Activated CD8-positive, alpha-beta T cell treated with anti-CD3 and anti-CD28 coated beads for 36 hours (primary cell): ENCODE measurements at regions not wholly inside any gene's neighbourhood (a gene's known extent, or its start where the extent isn't known, plus 50 kb on each side); places are given as distances from the start of the nearest gene placed in this dataset.

ENCODE experiments used
- ATAC-seq: fragments of 200-7000 bp; cut with Tn5 transposase; one replicate; pipeline ENCODE4 v1.10.0; 2021; ENCODE audit warnings: mild to moderate bottlenecking, moderate library complexity
- CTCF ChIA-PET: fragments of 350-600 bp; sonication (Branson Sonifier 250); formaldehyde crosslinking; loops from one replicate; lab custom pipeline; 2021; ENCODE audit warnings: antibody characterized with exemption; lab: Charles Lee
- POLR2A ChIA-PET: fragments of 350-600 bp; sonication (Branson Sonifier 250); formaldehyde crosslinking; loops from one replicate; lab custom pipeline; 2021; ENCODE audit warnings: antibody characterized with exemption; lab: Charles Lee
- DNase-seq: peaks from one replicate; pipeline ENCODE4 v3.0.0-alpha.2; 2020
- H3K27ac Mint-ChIP-seq: one replicate; pipeline ENCODE4 v1.8.0; 2021; ENCODE audit warnings: mild to moderate bottlenecking, mixed read lengths
- H3K27me3 Mint-ChIP-seq: one replicate; pipeline ENCODE4 v1.8.0; 2021; ENCODE audit warnings: mixed read lengths
- H3K36me3 Mint-ChIP-seq: one replicate; pipeline ENCODE4 v1.8.0; 2021; ENCODE audit warnings: low read depth, mixed read lengths
- H3K4me1 Mint-ChIP-seq: one replicate; pipeline ENCODE4 v1.8.0; 2021; ENCODE audit warnings: low read depth, mixed read lengths
- H3K4me3 Mint-ChIP-seq: one replicate; pipeline ENCODE4 v1.8.0; 2021; ENCODE audit warnings: mild to moderate bottlenecking, moderate library complexity, mixed read lengths
- H3K9me3 Mint-ChIP-seq: one replicate; pipeline ENCODE4 v1.8.0; 2021; ENCODE audit warnings: mixed read lengths
- intact Hi-C: fragments of 100-400 bp; cut with micrococcal nuclease; formaldehyde crosslinking; loops from one replicate; pipeline ENCODE4 v1.10.0; 2022
- TF ChIP-seq, protein P1 (sequence below): fragments of 200-600 bp; IDR thresholded peaks from one replicate; pipeline ENCODE4 v1.8.0; 2022; ENCODE audit warnings: antibody characterized with exemption, mild to moderate bottlenecking

DNA sequence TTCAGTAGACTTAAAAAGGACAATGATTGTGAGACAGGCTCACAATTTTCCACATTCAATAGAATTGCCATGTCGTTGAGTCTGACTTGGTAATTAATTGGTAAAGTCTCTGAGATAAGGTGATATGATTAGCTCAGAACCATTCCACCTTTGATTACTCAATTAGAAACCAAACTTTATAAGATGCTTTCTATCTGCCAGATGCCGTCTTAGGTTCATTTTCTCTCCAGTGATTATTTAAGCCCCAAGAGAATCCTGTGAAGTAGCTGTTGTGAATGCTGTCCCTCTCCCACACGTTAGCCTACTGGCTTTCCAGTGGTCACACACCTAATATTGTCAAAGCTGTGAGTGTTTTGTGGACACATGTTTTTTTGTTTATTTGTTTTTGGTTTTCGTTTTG is 528.9 kb upstream of the ZNF462 start:
- Mint-ChIP-seq H3K36me3 (no peaks in the 10 kb centered on the region), H3K4me3 (no peak overlapping the region), H3K4me1 (no peaks in the 10 kb centered on the region), H3K27ac (no peak overlapping the region), H3K9me3 (peaks cover 1% of the 10 kb centered on the region), H3K27me3 (no peaks in the 10 kb centered on the region)
- ATAC-seq: no peak
- TF ChIP-seq, protein P1, sequence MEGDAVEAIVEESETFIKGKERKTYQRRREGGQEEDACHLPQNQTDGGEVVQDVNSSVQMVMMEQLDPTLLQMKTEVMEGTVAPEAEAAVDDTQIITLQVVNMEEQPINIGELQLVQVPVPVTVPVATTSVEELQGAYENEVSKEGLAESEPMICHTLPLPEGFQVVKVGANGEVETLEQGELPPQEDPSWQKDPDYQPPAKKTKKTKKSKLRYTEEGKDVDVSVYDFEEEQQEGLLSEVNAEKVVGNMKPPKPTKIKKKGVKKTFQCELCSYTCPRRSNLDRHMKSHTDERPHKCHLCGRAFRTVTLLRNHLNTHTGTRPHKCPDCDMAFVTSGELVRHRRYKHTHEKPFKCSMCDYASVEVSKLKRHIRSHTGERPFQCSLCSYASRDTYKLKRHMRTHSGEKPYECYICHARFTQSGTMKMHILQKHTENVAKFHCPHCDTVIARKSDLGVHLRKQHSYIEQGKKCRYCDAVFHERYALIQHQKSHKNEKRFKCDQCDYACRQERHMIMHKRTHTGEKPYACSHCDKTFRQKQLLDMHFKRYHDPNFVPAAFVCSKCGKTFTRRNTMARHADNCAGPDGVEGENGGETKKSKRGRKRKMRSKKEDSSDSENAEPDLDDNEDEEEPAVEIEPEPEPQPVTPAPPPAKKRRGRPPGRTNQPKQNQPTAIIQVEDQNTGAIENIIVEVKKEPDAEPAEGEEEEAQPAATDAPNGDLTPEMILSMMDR: no peak
- CTCF ChIA-PET: no interaction called here
- no peak for DNase-seq
- POLR2A ChIA-PET: no interaction called here
- intact Hi-C loops: no loop called here

DNA sequence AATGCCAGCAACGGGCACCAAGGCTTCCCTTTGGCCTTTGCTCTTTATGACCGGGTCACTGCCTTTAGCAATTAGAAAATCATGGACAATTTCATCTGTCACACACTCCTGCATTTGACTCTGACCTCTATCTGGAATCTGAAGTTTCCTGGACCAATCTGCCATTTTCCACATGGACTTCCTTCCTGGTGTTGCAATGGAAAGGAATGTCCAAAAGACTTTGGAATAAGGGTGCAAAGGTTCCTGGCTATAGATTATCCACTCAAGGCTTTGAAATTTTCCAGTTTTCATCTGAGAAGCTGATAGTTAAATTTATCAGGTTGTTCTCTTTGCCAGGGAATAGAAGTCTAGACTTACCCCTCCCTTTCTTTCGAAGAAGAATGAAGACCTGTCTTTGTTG is 523.1 kb upstream of the ZNF462 start:
- H3K27ac Mint-ChIP-seq: no peak overlapping the region
- H3K9me3 Mint-ChIP-seq: peaks cover 4% of the 10 kb centered on the region
- H3K27me3 Mint-ChIP-seq: no peaks in the 10 kb centered on the region
- DNase-seq: no peak
- TF ChIP-seq, protein P1: no peak
- no peaks in the 10 kb centered on the region for H3K4me1 Mint-ChIP-seq
- H3K4me3 Mint-ChIP-seq: no peak overlapping the region
- POLR2A ChIA-PET: no interaction called here
- H3K36me3 Mint-ChIP-seq: no peaks in the 10 kb centered on the region
- CTCF ChIA-PET: no interaction called here
- intact Hi-C loops: no loop called here
- no peak for ATAC-seq

DNA sequence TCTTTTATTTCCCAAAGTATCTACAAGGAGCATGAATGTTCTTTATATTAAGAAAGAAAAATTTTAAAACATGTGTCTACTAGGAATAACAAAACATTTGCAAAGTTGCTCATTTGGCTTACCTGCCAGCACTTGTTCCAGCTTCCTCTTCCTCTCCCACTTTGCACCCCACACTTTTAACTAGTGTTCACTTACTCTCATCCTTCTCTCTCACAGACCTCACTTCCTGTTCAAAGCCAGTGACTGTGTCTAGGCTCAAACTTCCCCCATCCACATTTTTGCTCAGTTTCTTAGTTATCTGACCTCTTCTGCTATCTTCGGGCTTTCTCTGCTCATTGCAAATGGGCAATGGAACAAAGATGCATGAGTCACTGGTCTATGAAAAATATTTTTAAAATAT is 512.2 kb upstream of the ZNF462 start:
- peaks cover 3% of the 10 kb centered on the region for H3K9me3 Mint-ChIP-seq
- H3K36me3 Mint-ChIP-seq: no peaks in the 10 kb centered on the region
- POLR2A ChIA-PET: no interaction called here
- CTCF ChIA-PET: interaction anchor here (0.6 kb wide), 1 partner anchor 18 kb away, joined by 3 read pairs; no protein-coding TSS in a partner anchor
- TF ChIP-seq, protein P1: no peak
- no peak overlapping the region for H3K4me3 Mint-ChIP-seq
- DNase-seq: no peak
- intact Hi-C loops: no loop called here
- H3K4me1 Mint-ChIP-seq: no peaks in the 10 kb centered on the region
- no peaks in the 10 kb centered on the region for H3K27me3 Mint-ChIP-seq
- no peak for ATAC-seq
- H3K27ac Mint-ChIP-seq: no peak overlapping the region

DNA sequence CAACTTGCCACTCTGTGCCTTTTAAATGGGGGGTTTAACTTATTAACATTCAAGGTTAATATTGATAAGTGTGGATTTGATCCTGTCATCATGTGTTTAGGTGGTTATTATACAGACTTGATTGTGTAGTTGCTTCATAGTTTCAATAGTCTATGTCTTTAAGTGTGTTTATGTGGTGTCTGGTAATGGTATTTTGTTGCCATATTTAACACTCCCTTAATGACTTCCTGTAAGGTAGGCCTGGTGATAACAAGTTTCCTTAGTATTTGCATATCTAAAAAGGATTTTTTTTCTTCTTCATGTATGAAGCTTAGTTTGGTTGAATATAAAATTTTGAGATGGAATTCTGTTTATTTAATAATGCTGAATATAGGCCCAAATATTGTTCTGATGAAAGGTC is 506.0 kb upstream of the ZNF462 start:
- Mint-ChIP-seq H3K27ac (no peak overlapping the region), H3K4me1 (no peaks in the 10 kb centered on the region), H3K4me3 (no peak overlapping the region), H3K9me3 (peaks cover 9% of the 10 kb centered on the region), H3K36me3 (no peaks in the 10 kb centered on the region), H3K27me3 (no peaks in the 10 kb centered on the region)
- ATAC-seq: no peak
- CTCF ChIA-PET: no interaction called here
- POLR2A ChIA-PET: no interaction called here
- TF ChIP-seq, protein P1: no peak
- intact Hi-C loops: no loop called here
- DNase-seq: no peak

DNA sequence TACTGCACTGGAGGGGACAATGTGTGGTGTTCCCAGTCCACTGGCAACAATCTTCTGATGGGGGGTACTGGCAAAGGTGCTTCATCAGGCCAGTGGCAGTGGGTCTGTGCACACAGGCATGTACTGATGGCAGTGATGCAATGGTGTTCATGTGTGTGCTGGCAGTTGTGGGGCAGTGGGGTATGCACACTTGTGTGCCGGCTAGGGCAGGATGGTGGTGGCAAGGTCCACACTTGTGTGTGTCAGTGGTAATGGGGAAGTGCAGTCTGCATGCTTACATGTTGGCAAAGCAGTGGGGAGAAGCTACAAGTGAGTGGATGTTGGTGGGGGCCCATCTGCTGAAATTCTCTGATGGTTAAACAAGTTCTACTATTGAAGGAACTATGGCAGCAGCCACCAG is 504.6 kb upstream of the ZNF462 start:
- H3K4me1 Mint-ChIP-seq: no peaks in the 10 kb centered on the region
- TF ChIP-seq, protein P1: no peak
- no peak overlapping the region for H3K27ac Mint-ChIP-seq
- ChIA-PET POLR2A (no interaction called here), CTCF (no interaction called here)
- no peak for DNase-seq
- no peak overlapping the region for H3K4me3 Mint-ChIP-seq
- no peaks in the 10 kb centered on the region for H3K27me3 Mint-ChIP-seq
- peaks cover 9% of the 10 kb centered on the region for H3K9me3 Mint-ChIP-seq
- intact Hi-C loops: no loop called here
- no peak for ATAC-seq
- no peaks in the 10 kb centered on the region for H3K36me3 Mint-ChIP-seq
